ENCODE measurements at regions not wholly inside any gene's neighbourhood (a gene's known extent, or its start where the extent isn't known, plus 50 kb on each side); places are given as distances from the start of the nearest gene placed in this dataset.

GRCh38 chr12:25387732-25388050, 137.0 kb upstream of the KRAS start:
- no peak for TF ChIP-seq CTCF (IDR thresholded peaks at IDR 0.05; ENCODE audit: low read depth, low read length, missing input control)
- TF ChIP-seq MAX (IDR thresholded peaks at IDR 0.05), result no peak
- no peak for TF ChIP-seq REST (IDR thresholded peaks at IDR 0.05)
- TF ChIP-seq ZBTB33 (IDR thresholded peaks at IDR 0.05), result no peak
- no peak for TF ChIP-seq SP1 (IDR thresholded peaks at IDR 0.05)
- TF ChIP-seq JUND (IDR thresholded peaks at IDR 0.05), result no peak
- no peak for TF ChIP-seq TAF1 (conservative IDR thresholded peaks at IDR 0.05)
- TF ChIP-seq HNF4G (IDR thresholded peaks at IDR 0.05), result no peak
- no peak for TF ChIP-seq YY1 (IDR thresholded peaks at IDR 0.05)
- TF ChIP-seq EGR1 (IDR thresholded peaks at IDR 0.05; ENCODE audit: low read depth in 2 of 2), result no peak
- TF ChIP-seq RAD21 (IDR thresholded peaks at IDR 0.05), result no peak

All from liver (tissue), 3 donors.